ENCODE measurements at regions not wholly inside any gene's neighbourhood (a gene's known extent, or its start where the extent isn't known, plus 50 kb on each side); places are given as distances from the start of the nearest gene placed in this dataset.

DNA sequence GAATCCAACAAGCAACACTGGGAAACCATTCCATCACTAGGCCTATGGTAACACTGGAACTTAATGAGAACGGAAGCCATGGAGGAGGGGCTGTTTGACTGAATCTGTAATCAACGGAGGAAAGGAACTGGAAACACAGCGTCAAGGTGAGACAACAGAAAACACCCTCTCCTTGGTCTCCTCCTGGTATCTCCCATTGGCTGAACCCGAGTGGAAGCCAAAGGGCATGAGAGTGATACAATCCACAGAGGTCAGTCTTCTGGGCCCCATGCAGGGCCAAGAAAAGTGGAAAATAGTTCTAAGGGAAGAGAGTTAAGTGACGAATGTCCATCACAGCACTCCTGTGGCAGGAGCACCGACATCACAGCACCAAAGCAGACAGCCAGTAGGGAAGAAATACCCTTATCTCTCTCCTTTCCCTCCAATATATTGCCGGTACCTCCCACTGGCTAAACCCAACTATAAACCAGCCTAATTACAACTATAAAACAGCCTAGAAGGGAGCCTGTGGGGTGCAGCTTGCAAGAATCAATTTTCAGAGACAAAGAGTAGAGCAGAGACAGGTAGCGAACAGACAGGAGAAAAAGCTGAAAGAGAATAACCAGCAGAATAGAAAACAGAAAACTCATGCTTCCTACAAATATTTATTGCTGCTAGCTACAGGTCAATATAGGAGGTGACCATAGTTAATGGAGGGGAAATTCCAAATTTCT is 107.4 kb upstream of the IFNE start:
- no peaks in the 10 kb centered on the region for H3K4me1 ChIP-seq (ENCODE audit: control insufficient read depth in 1 of 2, insufficient read depth in 1 of 2, low read depth in 1 of 2, low read length in 1 of 2)
- no peak overlapping the region for H3K27ac ChIP-seq
- H3K9me3 ChIP-seq: no peaks in the 10 kb centered on the region
- H3K4me3 ChIP-seq (ENCODE audit: low read depth in 1 of 2, low read length in 1 of 2): no peak overlapping the region
- TF ChIP-seq, protein P1, sequence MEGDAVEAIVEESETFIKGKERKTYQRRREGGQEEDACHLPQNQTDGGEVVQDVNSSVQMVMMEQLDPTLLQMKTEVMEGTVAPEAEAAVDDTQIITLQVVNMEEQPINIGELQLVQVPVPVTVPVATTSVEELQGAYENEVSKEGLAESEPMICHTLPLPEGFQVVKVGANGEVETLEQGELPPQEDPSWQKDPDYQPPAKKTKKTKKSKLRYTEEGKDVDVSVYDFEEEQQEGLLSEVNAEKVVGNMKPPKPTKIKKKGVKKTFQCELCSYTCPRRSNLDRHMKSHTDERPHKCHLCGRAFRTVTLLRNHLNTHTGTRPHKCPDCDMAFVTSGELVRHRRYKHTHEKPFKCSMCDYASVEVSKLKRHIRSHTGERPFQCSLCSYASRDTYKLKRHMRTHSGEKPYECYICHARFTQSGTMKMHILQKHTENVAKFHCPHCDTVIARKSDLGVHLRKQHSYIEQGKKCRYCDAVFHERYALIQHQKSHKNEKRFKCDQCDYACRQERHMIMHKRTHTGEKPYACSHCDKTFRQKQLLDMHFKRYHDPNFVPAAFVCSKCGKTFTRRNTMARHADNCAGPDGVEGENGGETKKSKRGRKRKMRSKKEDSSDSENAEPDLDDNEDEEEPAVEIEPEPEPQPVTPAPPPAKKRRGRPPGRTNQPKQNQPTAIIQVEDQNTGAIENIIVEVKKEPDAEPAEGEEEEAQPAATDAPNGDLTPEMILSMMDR (IDR thresholded peaks at IDR 0.05): no peak
- no peaks in the 10 kb centered on the region for H3K36me3 ChIP-seq
- H3K27me3 ChIP-seq: no peaks in the 10 kb centered on the region

DNA sequence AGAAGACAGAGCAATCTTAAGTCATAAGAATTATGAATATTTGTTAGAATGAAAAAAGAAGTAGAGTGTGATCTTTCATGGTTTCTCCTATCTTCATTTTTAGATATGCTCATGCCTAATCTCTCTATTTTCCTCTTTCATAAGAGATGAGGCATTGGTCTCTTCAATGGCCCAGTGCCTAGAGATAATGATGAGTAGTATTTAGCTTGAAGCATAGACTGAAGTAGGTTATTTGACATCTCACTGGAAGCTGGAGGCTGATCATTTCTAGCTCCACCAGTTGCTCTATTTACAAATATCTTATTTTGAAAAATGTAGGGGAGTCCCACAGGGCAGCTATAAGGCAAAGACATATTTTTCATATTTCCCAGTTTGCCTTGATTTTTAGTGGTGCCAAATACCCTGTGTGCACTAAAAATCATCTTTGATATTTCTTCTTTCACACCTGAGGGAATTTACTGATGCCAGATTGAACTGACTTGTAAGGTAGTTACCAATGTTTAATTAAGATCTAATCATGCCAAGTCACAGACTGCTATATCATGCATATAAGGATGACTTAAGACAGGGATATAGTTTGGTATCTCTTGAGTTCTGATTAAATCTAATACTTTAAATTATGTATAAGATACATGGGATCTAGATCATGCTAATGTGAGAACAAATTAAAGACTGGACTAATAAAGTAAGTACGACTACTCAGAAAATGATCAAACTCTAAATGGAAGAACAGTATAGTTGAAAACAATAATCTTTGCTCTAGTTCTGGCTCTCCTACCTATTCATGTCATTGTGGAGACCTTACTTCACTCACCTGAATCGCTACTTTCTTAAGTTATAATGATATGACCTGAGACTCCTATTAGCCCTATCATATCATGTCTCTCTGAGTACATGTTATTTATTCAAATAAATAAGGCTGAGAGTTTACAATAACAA is 108.2 kb upstream of the IFNE start:
- no peaks in the 10 kb centered on the region for H3K36me3 ChIP-seq
- no peak overlapping the region for H3K27ac ChIP-seq
- H3K4me3 ChIP-seq (ENCODE audit: low read depth in 1 of 2, low read length in 1 of 2): no peak overlapping the region
- TF ChIP-seq, protein P1 (IDR thresholded peaks at IDR 0.05): no peak
- no peaks in the 10 kb centered on the region for H3K9me3 ChIP-seq
- no peaks in the 10 kb centered on the region for H3K27me3 ChIP-seq
- H3K4me1 ChIP-seq (ENCODE audit: control insufficient read depth in 1 of 2, insufficient read depth in 1 of 2, low read depth in 1 of 2, low read length in 1 of 2): no peaks in the 10 kb centered on the region

DNA sequence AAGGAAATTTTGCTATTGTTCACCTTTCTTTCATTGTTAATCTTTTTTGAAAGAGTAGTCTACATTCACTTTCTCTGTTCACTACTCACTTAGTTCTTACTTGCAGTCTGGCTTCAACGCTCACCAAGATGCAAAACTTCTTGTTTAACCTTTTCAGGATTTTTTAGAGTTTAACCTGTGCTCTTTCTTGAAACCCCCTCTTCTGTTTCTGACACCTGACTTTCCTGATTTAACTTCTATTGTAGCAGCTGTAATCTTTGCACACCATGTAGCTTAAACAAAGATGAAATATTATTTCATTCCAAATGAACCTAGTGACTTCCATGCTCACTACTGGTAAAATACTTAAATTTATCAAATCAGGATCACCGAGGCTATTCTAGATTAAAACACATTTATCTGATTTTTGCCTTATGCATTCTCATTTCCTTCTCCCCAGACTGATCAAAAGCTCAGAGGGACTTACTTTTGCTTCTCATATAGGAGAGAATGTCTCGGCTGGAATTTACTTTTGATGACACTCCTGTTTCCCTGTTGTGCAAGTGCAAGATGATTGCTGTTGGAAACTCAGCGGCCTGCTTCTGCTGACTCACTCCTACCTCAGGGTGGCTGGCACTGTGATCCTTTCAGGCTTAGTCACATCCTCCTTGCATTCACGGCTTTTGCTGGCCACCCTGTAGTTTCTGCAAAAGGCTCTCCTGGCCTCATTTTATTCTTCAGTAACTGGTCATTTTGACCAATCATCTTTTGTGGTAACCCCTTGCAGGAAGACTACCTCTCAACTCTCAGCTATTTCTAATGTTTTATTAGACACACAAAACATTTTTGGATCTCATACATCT is 109.3 kb upstream of the IFNE start:
- H3K4me1 ChIP-seq (ENCODE audit: control insufficient read depth in 1 of 2, insufficient read depth in 1 of 2, low read depth in 1 of 2, low read length in 1 of 2): no peaks in the 10 kb centered on the region
- H3K9me3 ChIP-seq: no peaks in the 10 kb centered on the region
- H3K27ac ChIP-seq: no peak overlapping the region
- TF ChIP-seq, protein P1 (IDR thresholded peaks at IDR 0.05): no peak
- H3K4me3 ChIP-seq (ENCODE audit: low read depth in 1 of 2, low read length in 1 of 2): no peak overlapping the region
- no peaks in the 10 kb centered on the region for H3K36me3 ChIP-seq
- H3K27me3 ChIP-seq: no peaks in the 10 kb centered on the region

DNA sequence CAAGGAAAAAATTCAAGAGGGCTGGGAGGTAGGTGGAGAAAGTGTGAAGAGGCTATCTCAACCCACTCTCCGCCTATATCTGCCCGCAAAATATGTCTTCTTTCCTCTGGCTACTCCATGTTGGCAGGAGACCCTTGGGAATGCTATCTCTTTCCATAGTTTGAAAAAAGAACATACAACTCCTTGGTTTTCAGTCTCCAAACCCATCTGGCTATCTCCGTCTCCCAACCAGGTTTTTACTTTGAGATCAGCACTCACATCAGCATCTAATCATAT is 109.9 kb upstream of the IFNE start:
- no peak overlapping the region for H3K27ac ChIP-seq
- no peaks in the 10 kb centered on the region for H3K9me3 ChIP-seq
- no peaks in the 10 kb centered on the region for H3K27me3 ChIP-seq
- H3K4me1 ChIP-seq (ENCODE audit: control insufficient read depth in 1 of 2, insufficient read depth in 1 of 2, low read depth in 1 of 2, low read length in 1 of 2): no peaks in the 10 kb centered on the region
- no peak overlapping the region for H3K4me3 ChIP-seq (ENCODE audit: low read depth in 1 of 2, low read length in 1 of 2)
- H3K36me3 ChIP-seq: no peaks in the 10 kb centered on the region
- TF ChIP-seq, protein P1 (IDR thresholded peaks at IDR 0.05): no peak

DNA sequence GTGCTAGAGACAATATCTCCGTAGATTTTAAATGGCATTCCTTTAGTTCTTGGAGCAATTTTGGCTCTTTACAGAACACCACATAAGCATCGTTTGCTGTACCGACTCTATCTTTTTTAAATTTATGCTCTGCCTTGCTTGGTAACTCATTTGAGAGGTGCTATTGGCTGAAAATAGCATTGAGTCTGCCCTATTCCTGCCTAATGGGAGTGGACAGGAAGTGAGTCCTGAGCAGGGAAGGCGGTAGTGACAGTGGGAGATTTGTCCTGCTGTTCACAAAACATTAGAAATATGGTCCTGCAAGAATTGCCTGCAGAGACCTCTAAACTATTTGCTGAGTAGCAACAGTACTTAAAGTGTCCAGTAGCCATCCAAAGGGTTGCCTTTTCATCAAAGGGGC is 115.2 kb upstream of the IFNE start:
- Histone ChIP-seq H3K4me3 (ENCODE audit: low read depth in 1 of 2, low read length in 1 of 2) (no peak overlapping the region), H3K27ac (no peak overlapping the region), H3K27me3 (peaks cover 8% of the 10 kb centered on the region), H3K9me3 (no peaks in the 10 kb centered on the region), H3K4me1 (ENCODE audit: control insufficient read depth in 1 of 2, insufficient read depth in 1 of 2, low read depth in 1 of 2, low read length in 1 of 2) (no peaks in the 10 kb centered on the region), H3K36me3 (no peaks in the 10 kb centered on the region)
- TF ChIP-seq, protein P1 (IDR thresholded peaks at IDR 0.05): no peak

Data from neutrophil (primary cell).